ENCODE measurements at regions not wholly inside any gene's neighbourhood (a gene's known extent, or its start where the extent isn't known, plus 50 kb on each side); places are given as distances from the start of the nearest gene placed in this dataset.
"Not testable (repeated sequence)": the region's sequence is repeated elsewhere in the genome, so short reads cannot be mapped to it uniquely, and the experiment has no call there.

- no peak for DNase-seq (ENCODE audit: low read depth)
- Histone ChIP-seq H3K27me3 (replicated peaks; ENCODE audit: control insufficient read depth, insufficient read depth, low read length) (no peaks in the 10 kb centered on the region), H3K36me3 (ENCODE audit: control insufficient read depth, insufficient read depth, low read length, severe bottlenecking) (no peaks in the 10 kb centered on the region), H3K9ac (ENCODE audit: low read length) (no peak overlapping the region), H3K4me1 (ENCODE audit: control insufficient read depth, insufficient read depth, low read length) (no peaks in the 10 kb centered on the region), H3K4me3 (ENCODE audit: low read length) (no peak overlapping the region), H3K9me3 (ENCODE audit: control insufficient read depth, low read length) (no peaks in the 10 kb centered on the region)
Observed at GRCh38 chrX:1075741-1076140, 136.7 kb downstream of the CRLF2 start.

- H3K4me3 ChIP-seq (ENCODE audit: low read length): no peak overlapping the region
- H3K27me3 ChIP-seq (replicated peaks; ENCODE audit: control insufficient read depth, insufficient read depth, low read length): no peaks in the 10 kb centered on the region
- DNase-seq (ENCODE audit: low read depth): no peak
- H3K4me1 ChIP-seq (ENCODE audit: control insufficient read depth, insufficient read depth, low read length): no peaks in the 10 kb centered on the region
- H3K9ac ChIP-seq (ENCODE audit: low read length): no peak overlapping the region
- H3K36me3 ChIP-seq (ENCODE audit: control insufficient read depth, insufficient read depth, low read length, severe bottlenecking): no peaks in the 10 kb centered on the region
- H3K9me3 ChIP-seq (ENCODE audit: control insufficient read depth, low read length): no peaks in the 10 kb centered on the region
Observed at GRCh38 chrX:1075156-1075555, 137.3 kb downstream of the CRLF2 start.

- Histone ChIP-seq H3K27me3 (replicated peaks; ENCODE audit: control insufficient read depth, insufficient read depth, low read length) (no peaks in the 10 kb centered on the region), H3K9me3 (ENCODE audit: control insufficient read depth, low read length) (no peaks in the 10 kb centered on the region), H3K4me3 (ENCODE audit: low read length) (no peak overlapping the region), H3K36me3 (ENCODE audit: control insufficient read depth, insufficient read depth, low read length, severe bottlenecking) (no peaks in the 10 kb centered on the region), H3K4me1 (ENCODE audit: control insufficient read depth, insufficient read depth, low read length) (no peaks in the 10 kb centered on the region), H3K9ac (ENCODE audit: low read length) (no peak overlapping the region)
- DNase-seq (ENCODE audit: low read depth): no peak
Observed at GRCh38 chrX:1074755-1075154, 137.7 kb downstream of the CRLF2 start.

GRCh38 chrX:1074172-1074571, 138.3 kb downstream of the CRLF2 start:
- Histone ChIP-seq H3K4me3 (ENCODE audit: low read length) (no peak overlapping the region), H3K9ac (ENCODE audit: low read length) (no peak overlapping the region), H3K36me3 (ENCODE audit: control insufficient read depth, insufficient read depth, low read length, severe bottlenecking) (no peaks in the 10 kb centered on the region), H3K4me1 (ENCODE audit: control insufficient read depth, insufficient read depth, low read length) (no peaks in the 10 kb centered on the region), H3K27me3 (replicated peaks; ENCODE audit: control insufficient read depth, insufficient read depth, low read length) (no peaks in the 10 kb centered on the region), H3K9me3 (ENCODE audit: control insufficient read depth, low read length) (no peaks in the 10 kb centered on the region)
- no peak for DNase-seq (ENCODE audit: low read depth)

GRCh38 chrX:1072637-1073377, 139.6 kb downstream of the CRLF2 start:
- Histone ChIP-seq H3K36me3 (ENCODE audit: control insufficient read depth, insufficient read depth, low read length, severe bottlenecking) (no peaks in the 10 kb centered on the region), H3K27me3 (replicated peaks; ENCODE audit: control insufficient read depth, insufficient read depth, low read length) (no peaks in the 10 kb centered on the region), H3K4me1 (ENCODE audit: control insufficient read depth, insufficient read depth, low read length) (no peaks in the 10 kb centered on the region), H3K9me3 (ENCODE audit: control insufficient read depth, low read length) (no peaks in the 10 kb centered on the region), H3K4me3 (ENCODE audit: low read length) (no peak overlapping the region), H3K9ac (ENCODE audit: low read length) (no peak overlapping the region)
- no peak for DNase-seq (ENCODE audit: low read depth)

- no peaks in the 10 kb centered on the region for H3K9me3 ChIP-seq (ENCODE audit: control insufficient read depth, low read length)
- no peaks in the 10 kb centered on the region for H3K27me3 ChIP-seq (replicated peaks; ENCODE audit: control insufficient read depth, insufficient read depth, low read length)
- H3K4me1 ChIP-seq (ENCODE audit: control insufficient read depth, insufficient read depth, low read length): no peaks in the 10 kb centered on the region
- H3K9ac ChIP-seq (ENCODE audit: low read length): no peak overlapping the region
- H3K4me3 ChIP-seq (ENCODE audit: low read length): no peak overlapping the region
- H3K36me3 ChIP-seq (ENCODE audit: control insufficient read depth, insufficient read depth, low read length, severe bottlenecking): no peaks in the 10 kb centered on the region
- DNase-seq (ENCODE audit: low read depth): no peak
Observed at GRCh38 chrX:1071351-1071750, 141.1 kb downstream of the CRLF2 start.

- no peaks in the 10 kb centered on the region for H3K36me3 ChIP-seq (ENCODE audit: control insufficient read depth, insufficient read depth, low read length, severe bottlenecking)
- no peaks in the 10 kb centered on the region for H3K4me1 ChIP-seq (ENCODE audit: control insufficient read depth, insufficient read depth, low read length)
- H3K4me3 ChIP-seq (ENCODE audit: low read length): no peak overlapping the region
- H3K9me3 ChIP-seq (ENCODE audit: control insufficient read depth, low read length): peaks cover 9% of the 10 kb centered on the region
- no peaks in the 10 kb centered on the region for H3K27me3 ChIP-seq (replicated peaks; ENCODE audit: control insufficient read depth, insufficient read depth, low read length)
- no peak overlapping the region for H3K9ac ChIP-seq (ENCODE audit: low read length)
- DNase-seq (ENCODE audit: low read depth): no peak
Observed at GRCh38 chrX:1062351-1062750, 150.1 kb downstream of the CRLF2 start.

- peaks cover 9% of the 10 kb centered on the region for H3K9me3 ChIP-seq (ENCODE audit: control insufficient read depth, low read length)
- no peaks in the 10 kb centered on the region for H3K36me3 ChIP-seq (ENCODE audit: control insufficient read depth, insufficient read depth, low read length, severe bottlenecking)
- H3K9ac ChIP-seq (ENCODE audit: low read length): no peak overlapping the region
- H3K4me1 ChIP-seq (ENCODE audit: control insufficient read depth, insufficient read depth, low read length): no peaks in the 10 kb centered on the region
- H3K4me3 ChIP-seq (ENCODE audit: low read length): no peak overlapping the region
- no peak for DNase-seq (ENCODE audit: low read depth)
- no peaks in the 10 kb centered on the region for H3K27me3 ChIP-seq (replicated peaks; ENCODE audit: control insufficient read depth, insufficient read depth, low read length)
Observed at GRCh38 chrX:1060562-1060960, 151.9 kb downstream of the CRLF2 start.

GRCh38 chrX:1059576-1060561, 152.6 kb downstream of the CRLF2 start:
- no peak for DNase-seq (ENCODE audit: low read depth)
- Histone ChIP-seq H3K9me3 (ENCODE audit: control insufficient read depth, low read length) (peaks cover 9% of the 10 kb centered on the region), H3K36me3 (ENCODE audit: control insufficient read depth, insufficient read depth, low read length, severe bottlenecking) (no peaks in the 10 kb centered on the region), H3K27me3 (replicated peaks; ENCODE audit: control insufficient read depth, insufficient read depth, low read length) (no peaks in the 10 kb centered on the region), H3K4me3 (ENCODE audit: low read length) (no peak overlapping the region), H3K4me1 (ENCODE audit: control insufficient read depth, insufficient read depth, low read length) (no peaks in the 10 kb centered on the region), H3K9ac (ENCODE audit: low read length) (no peak overlapping the region)

GRCh38 chrX:1053600-1053999, 158.8 kb downstream of the CRLF2 start:
- not testable (repeated sequence) for H3K27me3 ChIP-seq (replicated peaks; ENCODE audit: control insufficient read depth, insufficient read depth, low read length); H3K9ac ChIP-seq (ENCODE audit: low read length); DNase-seq (ENCODE audit: low read depth); H3K4me3 ChIP-seq (ENCODE audit: low read length); H3K4me1 ChIP-seq (ENCODE audit: control insufficient read depth, insufficient read depth, low read length); H3K36me3 ChIP-seq (ENCODE audit: control insufficient read depth, insufficient read depth, low read length, severe bottlenecking)
- peaks cover 11% of the 10 kb centered on the region for H3K9me3 ChIP-seq (ENCODE audit: control insufficient read depth, low read length)

GRCh38 chrX:1053072-1053471, 159.4 kb downstream of the CRLF2 start:
- Histone ChIP-seq H3K9ac (ENCODE audit: low read length) (no peak overlapping the region), H3K9me3 (ENCODE audit: control insufficient read depth, low read length) (peaks cover 11% of the 10 kb centered on the region), H3K4me1 (ENCODE audit: control insufficient read depth, insufficient read depth, low read length) (no peaks in the 10 kb centered on the region), H3K27me3 (replicated peaks; ENCODE audit: control insufficient read depth, insufficient read depth, low read length) (no peaks in the 10 kb centered on the region), H3K36me3 (ENCODE audit: control insufficient read depth, insufficient read depth, low read length, severe bottlenecking) (no peaks in the 10 kb centered on the region), H3K4me3 (ENCODE audit: low read length) (no peak overlapping the region)
- DNase-seq (ENCODE audit: low read depth): no peak
